GM23248 (cell line): ENCODE measurements at regions not wholly inside any gene's neighbourhood (a gene's known extent, or its start where the extent isn't known, plus 50 kb on each side); places are given as distances from the start of the nearest gene placed in this dataset.

ENCODE experiments used
- DNase-seq: peaks from one replicate; pipeline ENCODE4 v3.0.0-alpha.2; 2015
- H2AFZ ChIP-seq: fragments of 200-600 bp; sonication (generic); 2 replicates; pipeline ENCODE4 v1.6.1; 2016; ENCODE audit warnings: antibody characterized with exemption
- H3F3A ChIP-seq: fragments of 200-600 bp; sonication (generic); 2 replicates; pipeline ENCODE4 v1.6.1; 2016; ENCODE audit warnings: mild to moderate bottlenecking, antibody characterized with exemption, mixed run types; ENCODE audit not compliant: insufficient read depth
- H3K27ac ChIP-seq: fragments of 200-600 bp; sonication (generic); 2 replicates; pipeline ENCODE4 v1.5.1; 2016; ENCODE audit warnings: mild to moderate bottlenecking
- H3K27me3 ChIP-seq: fragments of 200-600 bp; sonication (generic); replicated peaks from 2 replicates; pipeline ENCODE4 v1.6.1; 2016; ENCODE audit warnings: mild to moderate bottlenecking; ENCODE audit not compliant: insufficient read depth
- H3K36me3 ChIP-seq: fragments of 200-600 bp; sonication (generic); 2 replicates; pipeline ENCODE4 v1.6.1; 2016; ENCODE audit warnings: low read depth, mild to moderate bottlenecking
- H3K4me1 ChIP-seq: fragments of 200-600 bp; sonication (generic); 2 replicates; pipeline ENCODE4 v1.6.1; 2016; ENCODE audit warnings: mild to moderate bottlenecking; ENCODE audit not compliant: insufficient read depth
- H3K4me2 ChIP-seq: fragments of 200-600 bp; sonication (generic); one replicate; pipeline ENCODE4 v1.6.1; 2016; ENCODE audit warnings: mild to moderate bottlenecking; ENCODE audit not compliant: unreplicated experiment
- H3K4me3 ChIP-seq: fragments of 200-600 bp; sonication (generic); 2 replicates; pipeline ENCODE4 v1.5.1; 2016; ENCODE audit warnings: mild to moderate bottlenecking
- H3K79me2 ChIP-seq: fragments of 200-600 bp; sonication (generic); 2 replicates; pipeline ENCODE4 v1.6.1; 2016; ENCODE audit warnings: mild to moderate bottlenecking; ENCODE audit not compliant: insufficient read depth
- H3K9ac ChIP-seq: fragments of 200-600 bp; sonication (generic); 2 replicates; pipeline ENCODE4 v1.6.1; 2016; ENCODE audit warnings: mild to moderate bottlenecking
- H3K9me2 ChIP-seq: fragments of 200-600 bp; sonication (generic); 2 replicates; pipeline ENCODE4 v1.6.1; 2016; ENCODE audit warnings: mixed run types, mild to moderate bottlenecking, moderate library complexity; ENCODE audit not compliant: insufficient read depth
- H3K9me3 ChIP-seq: fragments of 200-600 bp; sonication (generic); one replicate; pipeline ENCODE4 v1.6.1; 2017; ENCODE audit warnings: low read depth
- H4K20me1 ChIP-seq: fragments of 200-600 bp; sonication (generic); 2 replicates; pipeline ENCODE4 v1.6.0; 2016; ENCODE audit not compliant: insufficient read depth
- EZH2 ChIP-seq: fragments of 200-600 bp; sonication (generic); IDR thresholded peaks from 2 replicates; pipeline ENCODE4 v1.6.1; 2018; ENCODE audit warnings: antibody characterized with exemption, mild to moderate bottlenecking; ENCODE audit not compliant: insufficient read depth, poor library complexity, severe bottlenecking
- EZH2phosphoT487 ChIP-seq: fragments of 200-600 bp; sonication (generic); IDR thresholded peaks from 2 replicates; pipeline ENCODE4 v1.6.1; 2018; ENCODE audit warnings: antibody characterized with exemption, moderate library complexity, mild to moderate bottlenecking, low read depth; ENCODE audit not compliant: insufficient read depth
- WGBS, 2 experiments: methylation state at CpG; one replicate each; pipeline ENCODE4 v1.1.6; 2015 to 2017; ENCODE audit warnings: low lambda C conversion rate in 2 of 2, low coverage in 1 of 2; ENCODE audit errors: missing lambda C conversion rate in 2 of 2; 5-methylcytosine and 5-hydroxymethylcytosine counted together
- in situ Hi-C: fragments of 300-500 bp; cut with MboI; formaldehyde crosslinking; loops from 2 replicates; pipeline ENCODE4 v1.15.0; 2020

DNA sequence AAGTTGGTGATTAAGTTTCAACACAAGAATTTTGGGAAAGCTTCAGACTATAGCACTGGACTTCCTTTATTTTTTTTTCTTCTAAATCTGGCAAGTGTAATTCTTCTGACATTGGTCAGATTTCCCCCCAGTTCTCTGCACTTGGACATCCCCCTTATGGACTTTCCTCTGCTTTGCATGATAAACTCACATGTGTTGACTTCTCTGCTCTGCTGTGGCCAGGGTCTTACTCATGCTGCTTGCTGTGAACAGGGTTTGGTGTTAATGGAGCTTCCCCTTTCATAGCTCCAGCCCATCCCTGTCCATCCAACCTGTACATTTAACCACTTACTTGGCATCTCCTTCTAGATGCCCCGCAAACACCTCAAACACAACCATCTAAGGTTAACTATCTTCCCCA lies 70.5 kb upstream of the SPATA13 start:
- no peaks in the 10 kb centered on the region for H3K36me3 ChIP-seq
- no peaks in the 10 kb centered on the region for H3K4me1 ChIP-seq
- no peak overlapping the region for H3K4me2 ChIP-seq
- in situ Hi-C loops, result no loop called here
- H3K27me3 ChIP-seq, result no peaks in the 10 kb centered on the region
- H3K9me2 ChIP-seq, result no peaks in the 10 kb centered on the region
- H2AFZ ChIP-seq, result no peak overlapping the region
- DNase-seq, result no peak
- H3K9me3 ChIP-seq, result no peaks in the 10 kb centered on the region
- no peaks in the 10 kb centered on the region for H3F3A ChIP-seq
- no peak overlapping the region for H3K9ac ChIP-seq
- 90 to 92% methylated on average over 1 of the region's 1 CpG for WGBS, 2 experiments
- H4K20me1 ChIP-seq, result no peaks in the 10 kb centered on the region
- no peaks in the 10 kb centered on the region for H3K79me2 ChIP-seq
- H3K4me3 ChIP-seq, result no peak overlapping the region
- TF ChIP-seq EZH2phosphoT487, result no peak
- TF ChIP-seq EZH2, result no peak
- H3K27ac ChIP-seq, result no peak overlapping the region

DNA sequence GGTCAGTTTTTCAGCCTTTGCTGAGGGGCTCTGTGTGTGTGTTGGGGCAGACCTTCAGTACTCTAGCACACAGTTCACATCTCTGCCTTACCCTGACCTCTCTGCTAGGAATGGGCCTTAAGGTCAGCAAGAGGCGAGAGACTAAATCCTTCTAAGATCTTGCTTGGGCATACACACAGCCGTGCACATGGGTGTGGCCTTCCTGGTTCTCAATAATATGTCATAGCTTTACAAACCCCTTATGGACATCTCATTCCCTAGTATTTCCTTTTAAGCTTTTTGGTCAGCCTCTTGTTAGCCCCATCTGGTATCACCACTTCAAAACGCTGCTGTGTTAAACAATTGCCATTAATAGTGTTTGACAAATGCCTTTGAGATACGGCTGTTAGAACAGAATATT lies 69.4 kb upstream of the SPATA13 start:
- H2AFZ ChIP-seq, result no peak overlapping the region
- DNase-seq, result no peak
- TF ChIP-seq EZH2, result no peak
- no peak for TF ChIP-seq EZH2phosphoT487
- in situ Hi-C loops, result no loop called here
- H3K4me2 ChIP-seq, result no peak overlapping the region
- H3K9me2 ChIP-seq, result no peaks in the 10 kb centered on the region
- no peaks in the 10 kb centered on the region for H3F3A ChIP-seq
- H3K4me3 ChIP-seq, result no peak overlapping the region
- no peaks in the 10 kb centered on the region for H3K36me3 ChIP-seq
- no peaks in the 10 kb centered on the region for H3K27me3 ChIP-seq
- H3K79me2 ChIP-seq, result no peaks in the 10 kb centered on the region
- no peak overlapping the region for H3K27ac ChIP-seq
- H3K9me3 ChIP-seq, result no peaks in the 10 kb centered on the region
- WGBS, 2 experiments, result 95 to 100% methylated on average over 4 of the region's 4 CpGs
- H3K9ac ChIP-seq, result no peak overlapping the region
- H4K20me1 ChIP-seq, result no peaks in the 10 kb centered on the region
- H3K4me1 ChIP-seq, result no peaks in the 10 kb centered on the region

DNA sequence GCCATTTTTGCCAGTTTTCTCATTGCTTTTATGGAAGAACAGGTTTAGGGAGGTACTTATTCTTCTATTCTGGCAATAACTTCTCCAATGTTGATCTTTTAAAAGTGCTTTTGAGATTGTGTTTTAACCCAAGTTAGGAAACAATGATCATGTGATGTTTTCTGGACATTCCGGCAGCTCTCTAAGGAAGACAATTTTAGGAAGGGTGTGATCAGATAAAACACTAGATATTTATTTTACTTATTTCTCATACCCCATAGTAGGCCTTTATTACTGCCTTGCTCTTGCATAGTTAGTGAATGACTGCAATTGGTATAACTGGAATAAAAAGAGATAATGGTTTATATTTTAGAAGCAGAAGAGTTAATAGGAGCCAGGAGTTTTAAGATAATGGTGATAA lies 68.4 kb upstream of the SPATA13 start:
- in situ Hi-C loops, result no loop called here
- Histone ChIP-seq H3K9me2 (no peaks in the 10 kb centered on the region), H3K79me2 (no peaks in the 10 kb centered on the region), H3K9ac (no peak overlapping the region), H3K36me3 (no peaks in the 10 kb centered on the region), H3K27me3 (no peaks in the 10 kb centered on the region), H3K9me3 (no peaks in the 10 kb centered on the region), H4K20me1 (no peaks in the 10 kb centered on the region), H3K4me2 (no peak overlapping the region), H3K4me1 (peaks cover 6% of the 10 kb centered on the region), H2AFZ (no peak overlapping the region), H3F3A (peaks cover 5% of the 10 kb centered on the region; the same call in 1 of the 2 replicates), H3K27ac (no peak overlapping the region), H3K4me3 (no peak overlapping the region)
- TF ChIP-seq EZH2phosphoT487, result no peak
- TF ChIP-seq EZH2, result no peak
- WGBS, 2 experiments, result 96 to 98% methylated on average over 1 of the region's 1 CpG
- no peak for DNase-seq

DNA sequence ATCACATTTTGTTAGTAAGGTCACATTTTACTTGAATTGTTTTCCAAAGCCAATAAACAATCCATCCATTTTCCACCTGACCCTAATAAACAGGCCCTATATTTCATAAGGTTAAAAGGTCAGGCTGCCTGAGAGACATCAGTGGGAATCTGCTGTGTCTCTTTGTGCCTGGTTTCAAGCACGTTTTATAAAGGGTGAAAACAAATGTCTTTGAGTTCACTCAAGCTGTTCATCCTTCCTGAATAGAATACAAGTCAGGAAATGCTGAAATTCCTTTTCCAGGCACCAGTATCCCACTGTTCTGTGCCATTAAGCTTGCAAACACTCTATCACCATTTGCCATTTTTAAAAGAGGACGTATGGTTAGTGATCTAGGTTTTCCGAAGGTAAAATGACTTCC lies 67.5 kb upstream of the SPATA13 start:
- no peak for DNase-seq
- Histone ChIP-seq H3K9me2 (no peaks in the 10 kb centered on the region), H3K36me3 (no peaks in the 10 kb centered on the region), H3K27me3 (no peaks in the 10 kb centered on the region), H3K27ac (no peak overlapping the region), H3F3A (peaks cover 11% of the 10 kb centered on the region; the same call in 1 of the 2 replicates), H2AFZ (no peak overlapping the region), H3K9me3 (no peaks in the 10 kb centered on the region), H3K9ac (no peak overlapping the region), H4K20me1 (no peaks in the 10 kb centered on the region), H3K4me3 (no peak overlapping the region), H3K79me2 (no peaks in the 10 kb centered on the region), H3K4me2 (no peak overlapping the region), H3K4me1 (peaks cover 13% of the 10 kb centered on the region)
- in situ Hi-C loops, result no loop called here
- TF ChIP-seq EZH2 (no peak), EZH2phosphoT487 (no peak)
- 76 to 82% methylated on average over 3 of the region's 3 CpGs for WGBS, 2 experiments

DNA sequence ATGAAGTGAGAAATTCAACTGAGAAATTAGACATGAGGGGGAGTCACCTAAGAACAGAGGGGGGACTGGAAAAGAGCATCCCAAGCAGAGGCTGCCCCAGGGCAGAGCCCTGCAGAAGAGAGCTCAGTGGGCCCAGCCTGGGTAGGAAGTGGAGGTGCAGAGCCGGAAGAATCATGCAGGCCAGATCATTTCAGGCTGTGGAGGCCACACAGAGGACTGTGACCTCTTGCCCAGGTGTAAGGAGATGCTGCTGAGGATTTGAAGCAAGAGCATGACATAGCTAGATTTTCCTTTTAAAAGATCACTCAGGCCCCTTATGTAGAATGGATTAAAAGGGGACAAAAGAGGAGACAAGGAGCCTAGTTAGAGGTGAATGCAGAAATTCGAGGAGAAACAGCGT lies 63.9 kb upstream of the SPATA13 start:
- Histone ChIP-seq H2AFZ (peak overlapping the region; percentile 57), H3K9me2 (no peaks in the 10 kb centered on the region), H3K4me3 (no peak overlapping the region), H3K4me1 (peaks cover 13% of the 10 kb centered on the region), H3K36me3 (no peaks in the 10 kb centered on the region), H3K9ac (no peak overlapping the region), H3K27ac (peak overlapping the region; percentile 36; the same call in 1 of the 2 replicates), H3F3A (peaks cover 11% of the 10 kb centered on the region; the same call in 1 of the 2 replicates), H3K27me3 (no peaks in the 10 kb centered on the region), H4K20me1 (no peaks in the 10 kb centered on the region), H3K79me2 (no peaks in the 10 kb centered on the region), H3K4me2 (no peak overlapping the region), H3K9me3 (no peaks in the 10 kb centered on the region)
- TF ChIP-seq EZH2phosphoT487 (no peak), EZH2 (no peak)
- 98 to 99% methylated on average over 3 of the region's 3 CpGs for WGBS, 2 experiments
- DNase-seq, result no peak
- in situ Hi-C loops, result no loop called here
